Activated naive CD4-positive, alpha-beta T cell treated with anti-CD3 and anti-CD28 coated beads, Interleukin-2, amount 10 ng/mL, durations not matched to agents 7 days and 5 days (primary cell): ENCODE measurements at regions not wholly inside any gene's neighbourhood (a gene's known extent, or its start where the extent isn't known, plus 50 kb on each side); places are given as distances from the start of the nearest gene placed in this dataset.

Experiments used
- CTCF ChIA-PET: fragments of 350-600 bp; sonication (Branson Sonifier 250); formaldehyde crosslinking; loops from one replicate; lab custom pipeline; 2021; ENCODE audit warnings: antibody characterized with exemption; lab: Charles Lee
- DNase-seq: peaks from one replicate; pipeline ENCODE4 v3.0.0-alpha.2; 2020
- H3K27ac Mint-ChIP-seq: one replicate; pipeline ENCODE4 v1.8.0; 2021; ENCODE audit warnings: mild to moderate bottlenecking, moderate library complexity, mixed read lengths
- H3K27me3 Mint-ChIP-seq: one replicate; pipeline ENCODE4 v1.8.0; 2021; ENCODE audit warnings: mild to moderate bottlenecking, mixed read lengths
- H3K36me3 Mint-ChIP-seq: one replicate; pipeline ENCODE4 v1.8.0; 2021; ENCODE audit warnings: mixed read lengths
- H3K4me1 Mint-ChIP-seq: one replicate; pipeline ENCODE4 v1.8.0; 2021; ENCODE audit warnings: mixed read lengths
- H3K4me3 Mint-ChIP-seq: one replicate; pipeline ENCODE4 v1.8.0; 2021; ENCODE audit warnings: mild to moderate bottlenecking, moderate library complexity, mixed read lengths
- H3K9me3 Mint-ChIP-seq: one replicate; pipeline ENCODE4 v1.8.0; 2021; ENCODE audit warnings: mixed read lengths

DNA sequence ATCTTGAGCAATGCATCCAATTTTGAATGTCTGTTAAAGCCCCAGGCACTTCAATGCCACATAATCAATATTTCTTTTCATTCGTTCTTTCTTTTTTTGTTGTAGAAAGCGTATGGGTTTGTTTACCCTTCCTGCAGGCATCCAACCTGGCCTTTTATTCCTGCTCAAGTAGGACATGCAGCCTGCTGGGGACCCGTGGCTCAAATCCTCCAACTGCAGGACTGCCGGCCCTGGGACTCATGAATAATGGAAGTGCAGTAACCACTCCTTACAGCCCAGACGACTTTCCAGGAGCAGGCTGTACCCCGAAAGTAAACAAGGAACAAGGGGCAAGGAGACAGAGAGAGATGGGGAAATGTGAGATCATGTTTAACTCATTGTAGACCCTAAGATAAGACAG lies 126.4 kb downstream of the SALL1 start:
- H3K4me1 Mint-ChIP-seq: no peaks in the 10 kb centered on the region
- no peaks in the 10 kb centered on the region for H3K27me3 Mint-ChIP-seq
- CTCF ChIA-PET: no interaction called here
- no peaks in the 10 kb centered on the region for H3K36me3 Mint-ChIP-seq
- H3K9me3 Mint-ChIP-seq: no peaks in the 10 kb centered on the region
- H3K27ac Mint-ChIP-seq: no peak overlapping the region
- H3K4me3 Mint-ChIP-seq: no peak overlapping the region
- DNase-seq: no peak

DNA sequence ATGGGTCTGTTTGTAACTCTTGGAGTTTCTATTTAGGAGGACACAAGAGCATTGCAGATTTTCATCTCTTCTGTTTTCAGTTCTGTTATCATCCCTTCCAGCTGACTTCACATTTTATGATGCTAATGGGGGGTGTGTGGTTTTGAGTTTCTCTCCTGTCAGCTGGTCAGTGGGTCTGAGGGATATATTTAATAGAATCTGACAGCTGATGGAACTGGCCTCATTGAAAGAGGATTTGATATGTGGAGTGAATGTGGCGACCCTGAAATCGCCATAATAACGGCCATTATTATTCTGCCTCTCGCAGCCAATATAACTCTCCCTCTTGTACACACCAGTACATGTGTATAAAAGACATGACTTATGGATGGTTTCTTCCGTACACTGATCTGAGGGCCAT lies 128.1 kb downstream of the SALL1 start:
- no peaks in the 10 kb centered on the region for H3K9me3 Mint-ChIP-seq
- H3K27me3 Mint-ChIP-seq: no peaks in the 10 kb centered on the region
- CTCF ChIA-PET: no interaction called here
- no peaks in the 10 kb centered on the region for H3K4me1 Mint-ChIP-seq
- H3K4me3 Mint-ChIP-seq: no peak overlapping the region
- H3K36me3 Mint-ChIP-seq: no peaks in the 10 kb centered on the region
- H3K27ac Mint-ChIP-seq: no peak overlapping the region
- DNase-seq: no peak

DNA sequence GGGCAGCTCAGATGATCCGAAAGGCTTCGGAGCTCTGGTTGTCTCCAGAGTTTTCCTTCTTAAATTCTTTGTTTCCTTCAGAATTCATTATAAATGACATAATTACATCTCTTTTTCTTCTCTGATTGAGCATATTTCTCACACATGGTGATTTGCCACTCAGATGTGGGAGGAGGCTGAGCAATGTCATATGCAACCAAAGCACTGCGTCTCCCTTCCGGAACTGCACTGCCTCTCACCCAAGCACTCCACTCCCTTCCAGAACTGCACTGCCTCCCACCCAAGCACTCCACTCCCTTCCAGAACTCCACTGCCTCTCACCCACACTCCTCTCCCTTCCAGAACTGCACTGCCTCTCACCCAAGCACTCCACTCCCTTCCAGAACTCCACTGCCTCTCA lies 131.5 kb downstream of the SALL1 start:
- Mint-ChIP-seq H3K27ac (no peak overlapping the region), H3K4me3 (no peak overlapping the region), H3K27me3 (no peaks in the 10 kb centered on the region), H3K9me3 (no peaks in the 10 kb centered on the region), H3K4me1 (no peaks in the 10 kb centered on the region), H3K36me3 (no peaks in the 10 kb centered on the region)
- CTCF ChIA-PET: no interaction called here
- no peak for DNase-seq

DNA sequence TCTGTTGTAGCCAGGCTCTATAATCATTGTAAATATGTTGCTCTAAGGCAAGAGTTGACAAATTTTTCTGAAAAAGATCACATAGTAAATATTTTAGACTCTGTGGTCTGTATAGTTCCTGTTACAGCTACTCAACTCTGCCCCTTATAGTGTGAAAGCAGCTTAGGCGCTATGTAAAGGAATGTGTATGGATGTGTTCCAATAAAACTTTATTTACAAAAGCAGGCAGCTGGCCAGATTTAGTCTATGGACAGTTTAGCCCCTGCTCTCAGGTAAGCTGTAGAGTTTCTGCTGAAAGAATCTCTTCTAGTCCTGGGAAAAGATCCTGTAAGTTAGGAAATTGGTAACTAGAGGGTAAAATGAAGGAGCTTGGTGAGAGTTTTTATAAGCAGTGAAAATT lies 133.1 kb downstream of the SALL1 start:
- H3K27ac Mint-ChIP-seq: no peak overlapping the region
- CTCF ChIA-PET: no interaction called here
- no peaks in the 10 kb centered on the region for H3K27me3 Mint-ChIP-seq
- no peaks in the 10 kb centered on the region for H3K4me1 Mint-ChIP-seq
- DNase-seq: no peak
- no peaks in the 10 kb centered on the region for H3K36me3 Mint-ChIP-seq
- no peak overlapping the region for H3K4me3 Mint-ChIP-seq
- H3K9me3 Mint-ChIP-seq: no peaks in the 10 kb centered on the region

GRCh38 chr16:51012396-51012795 lies 138.7 kb downstream of the SALL1 start:
- no peak overlapping the region for H3K27ac Mint-ChIP-seq
- no peaks in the 10 kb centered on the region for H3K27me3 Mint-ChIP-seq
- no peak overlapping the region for H3K4me3 Mint-ChIP-seq
- DNase-seq: no peak
- no peaks in the 10 kb centered on the region for H3K36me3 Mint-ChIP-seq
- no peaks in the 10 kb centered on the region for H3K4me1 Mint-ChIP-seq
- CTCF ChIA-PET: no interaction called here
- H3K9me3 Mint-ChIP-seq: peaks cover 3% of the 10 kb centered on the region

GRCh38 chr16:51010817-51011216 lies 140.3 kb downstream of the SALL1 start:
- no peak overlapping the region for H3K4me3 Mint-ChIP-seq
- CTCF ChIA-PET: no interaction called here
- no peak for DNase-seq
- no peaks in the 10 kb centered on the region for H3K4me1 Mint-ChIP-seq
- H3K27me3 Mint-ChIP-seq: no peaks in the 10 kb centered on the region
- peaks cover 3% of the 10 kb centered on the region for H3K9me3 Mint-ChIP-seq
- no peaks in the 10 kb centered on the region for H3K36me3 Mint-ChIP-seq
- no peak overlapping the region for H3K27ac Mint-ChIP-seq

GRCh38 chr16:51009813-51010212 lies 141.3 kb downstream of the SALL1 start:
- no peaks in the 10 kb centered on the region for H3K36me3 Mint-ChIP-seq

GRCh38 chr16:51009359-51009758 lies 141.7 kb downstream of the SALL1 start:
- Mint-ChIP-seq H3K36me3 (no peaks in the 10 kb centered on the region), H3K27ac (no peak overlapping the region), H3K27me3 (no peaks in the 10 kb centered on the region), H3K9me3 (peaks cover 3% of the 10 kb centered on the region), H3K4me3 (no peak overlapping the region), H3K4me1 (no peaks in the 10 kb centered on the region)
- CTCF ChIA-PET: no interaction called here
- no peak for DNase-seq

More at GRCh38 chr16:51009813-51010212, 141.3 kb downstream of the SALL1 start:
- DNase-seq: no peak
- Mint-ChIP-seq H3K27ac (no peak overlapping the region), H3K4me1 (no peaks in the 10 kb centered on the region), H3K9me3 (peaks cover 3% of the 10 kb centered on the region), H3K27me3 (no peaks in the 10 kb centered on the region), H3K4me3 (no peak overlapping the region)
- CTCF ChIA-PET: no interaction called here

DNA sequence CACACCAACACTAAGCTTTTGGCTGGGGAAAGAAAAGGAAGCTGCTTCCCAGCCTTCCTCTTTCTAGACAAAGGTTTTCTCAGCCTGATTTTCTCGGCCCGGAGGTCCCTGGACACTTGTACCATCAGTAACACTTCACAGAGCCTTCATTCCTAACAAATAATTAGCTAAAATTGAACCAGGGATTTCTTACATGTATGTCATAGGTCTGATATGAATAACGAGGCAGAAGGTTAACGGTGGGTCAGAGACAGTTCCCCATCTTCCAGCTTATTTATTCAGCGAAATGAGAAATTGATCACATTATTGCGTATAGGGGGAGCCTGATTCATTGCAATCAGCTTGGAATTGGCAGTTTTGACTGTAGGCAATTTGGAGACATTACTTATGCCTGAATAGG lies 142.5 kb downstream of the SALL1 start:
- CTCF ChIA-PET: interaction anchor here (0.6 to 0.7 kb wide), 2 partner anchors 405 to 981 kb away, joined by 3 read pairs; no protein-coding TSS in a partner anchor
- DNase-seq: no peak
- Mint-ChIP-seq H3K4me1 (no peaks in the 10 kb centered on the region), H3K27ac (no peak overlapping the region), H3K4me3 (no peak overlapping the region), H3K36me3 (no peaks in the 10 kb centered on the region), H3K27me3 (no peaks in the 10 kb centered on the region), H3K9me3 (peaks cover 3% of the 10 kb centered on the region)

DNA sequence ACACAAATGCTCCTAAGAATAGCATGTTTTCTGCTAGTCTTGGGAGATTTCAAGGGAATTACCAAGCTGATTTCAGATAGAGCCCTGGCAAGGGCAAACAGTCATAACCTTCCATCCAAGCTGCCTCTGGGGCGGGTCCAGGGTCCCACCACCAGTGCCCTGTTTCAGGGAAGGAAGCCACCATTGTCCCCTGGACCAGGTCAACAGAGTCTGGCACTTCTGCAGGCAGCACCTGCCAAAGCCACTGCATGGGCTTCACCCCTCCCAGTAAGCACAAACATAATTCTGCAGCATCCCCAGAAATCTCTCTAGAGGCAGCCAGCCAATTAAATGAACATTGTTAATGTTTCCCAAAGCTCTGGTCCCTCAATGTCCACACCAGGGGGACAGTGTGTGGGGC lies 143.0 kb downstream of the SALL1 start:
- Mint-ChIP-seq H3K9me3 (peaks cover 3% of the 10 kb centered on the region), H3K27me3 (no peaks in the 10 kb centered on the region), H3K4me3 (no peak overlapping the region), H3K27ac (no peak overlapping the region), H3K4me1 (no peaks in the 10 kb centered on the region), H3K36me3 (no peaks in the 10 kb centered on the region)
- CTCF ChIA-PET: interaction anchor here (0.7 kb wide), 1 partner anchor 980 kb away, joined by 3 read pairs; no protein-coding TSS in a partner anchor
- no peak for DNase-seq

GRCh38 chr16:51003850-51004566 lies 147.1 kb downstream of the SALL1 start:
- H3K4me1 Mint-ChIP-seq: no peaks in the 10 kb centered on the region
- H3K36me3 Mint-ChIP-seq: no peaks in the 10 kb centered on the region
- no peaks in the 10 kb centered on the region for H3K27me3 Mint-ChIP-seq
- H3K27ac Mint-ChIP-seq: no peak overlapping the region
- no peak overlapping the region for H3K4me3 Mint-ChIP-seq
- DNase-seq: no peak
- CTCF ChIA-PET: interaction anchor here (0.6 kb wide), 1 partner anchor 1129 kb away, joined by 3 read pairs; no protein-coding TSS in a partner anchor
- H3K9me3 Mint-ChIP-seq: no peaks in the 10 kb centered on the region

GRCh38 chr16:51002881-51003490 lies 148.1 kb downstream of the SALL1 start:
- Mint-ChIP-seq H3K4me3 (no peak overlapping the region), H3K4me1 (no peaks in the 10 kb centered on the region), H3K27me3 (no peaks in the 10 kb centered on the region), H3K27ac (no peak overlapping the region), H3K36me3 (no peaks in the 10 kb centered on the region), H3K9me3 (no peaks in the 10 kb centered on the region)
- CTCF ChIA-PET: no interaction called here
- no peak for DNase-seq

DNA sequence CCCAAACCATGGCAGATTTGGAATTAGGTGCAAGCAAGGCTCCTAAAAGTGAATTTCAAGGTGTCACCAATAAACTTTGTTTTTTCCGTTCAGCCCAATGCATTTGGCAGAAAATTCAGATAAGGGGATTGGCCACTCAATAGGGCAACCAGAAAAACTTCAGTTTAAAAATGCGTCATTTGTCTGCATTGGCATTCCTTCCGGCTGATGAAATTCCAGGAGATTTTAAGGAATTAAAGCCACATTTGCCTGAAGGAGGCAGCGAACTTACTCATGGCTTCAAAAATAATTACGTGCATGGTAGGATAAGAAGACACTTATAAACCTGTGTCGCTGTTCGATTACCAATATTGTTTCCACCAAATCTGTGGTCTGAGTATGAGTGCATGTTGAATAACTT lies 151.9 kb downstream of the SALL1 start:
- no peaks in the 10 kb centered on the region for H3K36me3 Mint-ChIP-seq

DNA sequence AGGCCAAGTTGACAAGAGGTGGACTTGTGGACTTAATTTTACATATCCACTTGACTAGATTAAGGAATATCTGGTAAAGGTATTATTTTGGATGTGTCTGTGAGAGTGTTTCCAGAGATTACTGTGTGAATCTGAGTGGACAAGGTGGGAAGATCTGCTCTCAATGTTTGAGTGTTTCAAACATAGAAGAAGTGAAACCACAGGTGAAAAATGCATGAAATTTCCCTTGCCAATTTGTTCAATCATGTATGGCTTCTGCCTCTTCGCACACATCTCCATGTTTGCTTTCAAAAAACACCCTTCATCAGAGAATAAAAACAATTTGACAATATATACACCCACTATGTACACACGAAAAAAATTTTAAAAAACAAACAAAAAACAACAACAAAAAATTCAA lies 152.7 kb downstream of the SALL1 start:
- no peaks in the 10 kb centered on the region for H3K4me1 Mint-ChIP-seq
- CTCF ChIA-PET: no interaction called here
- H3K27ac Mint-ChIP-seq: no peak overlapping the region
- no peaks in the 10 kb centered on the region for H3K27me3 Mint-ChIP-seq
- no peak overlapping the region for H3K4me3 Mint-ChIP-seq
- DNase-seq: no peak
- no peaks in the 10 kb centered on the region for H3K9me3 Mint-ChIP-seq
- H3K36me3 Mint-ChIP-seq: no peaks in the 10 kb centered on the region

More for the DNA sequence above, 151.9 kb downstream of the SALL1 start:
- no peak for DNase-seq
- no peaks in the 10 kb centered on the region for H3K9me3 Mint-ChIP-seq
- CTCF ChIA-PET: no interaction called here
- no peak overlapping the region for H3K27ac Mint-ChIP-seq
- H3K4me1 Mint-ChIP-seq: no peaks in the 10 kb centered on the region
- H3K27me3 Mint-ChIP-seq: no peaks in the 10 kb centered on the region
- H3K4me3 Mint-ChIP-seq: no peak overlapping the region

GRCh38 chr16:50997679-50998078 lies 153.4 kb downstream of the SALL1 start:
- no peaks in the 10 kb centered on the region for H3K27me3 Mint-ChIP-seq
- no peaks in the 10 kb centered on the region for H3K4me1 Mint-ChIP-seq
- no peak overlapping the region for H3K4me3 Mint-ChIP-seq
- H3K36me3 Mint-ChIP-seq: no peaks in the 10 kb centered on the region
- no peaks in the 10 kb centered on the region for H3K9me3 Mint-ChIP-seq
- H3K27ac Mint-ChIP-seq: no peak overlapping the region
- CTCF ChIA-PET: no interaction called here
- no peak for DNase-seq
